HFF-Myc (cell line): ENCODE measurements at regions not wholly inside any gene's neighbourhood (a gene's known extent, or its start where the extent isn't known, plus 50 kb on each side); places are given as distances from the start of the nearest gene placed in this dataset.

Experiments
- DNase-seq: peaks from one replicate; pipeline ENCODE4 v3.0.0-alpha.2; 2011; ENCODE audit warnings: low read depth; ENCODE audit errors: extremely low read depth
- H3K4me3 ChIP-seq: replicated peaks from 2 replicates; pipeline ENCODE4 v1.5.1; 2011; ENCODE audit warnings: low read depth, mild to moderate bottlenecking, control low read depth, low read length
- CTCF ChIP-seq: IDR thresholded peaks from 2 replicates; pipeline ENCODE4 v1.5.1; 2012; ENCODE audit warnings: mild to moderate bottlenecking, low read depth, low read length, control low read depth; ENCODE audit errors: missing control alignments

GRCh38 chr16:14002416-14002990 is 68.6 kb upstream of the MRTFB start:
- peak overlapping the region; percentile 28 for H3K4me3 ChIP-seq
- TF ChIP-seq CTCF, result no peak
- no peak for DNase-seq

GRCh38 chr16:14003074-14003570 is 68.0 kb upstream of the MRTFB start:
- H3K4me3 ChIP-seq, result peak overlapping the region; percentile 28
- no peak for TF ChIP-seq CTCF
- peak; percentile 66 for DNase-seq

GRCh38 chr16:14004031-14004728 is 66.9 kb upstream of the MRTFB start:
- DNase-seq, result no peak
- TF ChIP-seq CTCF, result no peak
- H3K4me3 ChIP-seq, result no peak overlapping the region

GRCh38 chr16:14004729-14005315 is 66.3 kb upstream of the MRTFB start:
- no peak for DNase-seq
- no peak overlapping the region for H3K4me3 ChIP-seq
- no peak for TF ChIP-seq CTCF

GRCh38 chr16:14005335-14005734 is 65.8 kb upstream of the MRTFB start:
- H3K4me3 ChIP-seq, result no peak overlapping the region
- DNase-seq, result no peak
- no peak for TF ChIP-seq CTCF

GRCh38 chr16:14007450-14007849 is 63.7 kb upstream of the MRTFB start:
- peak; percentile 93 for DNase-seq
- H3K4me3 ChIP-seq, result no peak overlapping the region
- TF ChIP-seq CTCF, result no peak
